Left ventricle myocardium superior (tissue), 1 donor: ENCODE measurements at regions not wholly inside any gene's neighbourhood (a gene's known extent, or its start where the extent isn't known, plus 50 kb on each side); places are given as distances from the start of the nearest gene placed in this dataset.

Experiments
- ATAC-seq: fragments of 200-7000 bp; cut with Tn5 transposase; one replicate; pipeline ENCODE4 v1.9.1; 2020; ENCODE audit warnings: mild to moderate bottlenecking, moderate library complexity
- DNase-seq: peaks from one replicate; pipeline ENCODE4 v3.0.0-alpha.2; 2020
- intact Hi-C: fragments of 100-400 bp; cut with micrococcal nuclease; formaldehyde crosslinking; loops from one replicate; pipeline ENCODE4 v1.11.0; 2022
- donor health status: DM: no; HTN: yes; CAD: no; lungs with severe emphysema.

- intact Hi-C loops: no loop called here
- ATAC-seq (no peak), DNase-seq (no peak)
Measured at GRCh38 chr5:73395256-73395655, 53.3 kb downstream of the FOXD1 start.

GRCh38 chr5:73394610-73395009, 54.0 kb downstream of the FOXD1 start:
- DNase-seq: no peak
- no peak for ATAC-seq
- intact Hi-C loops: no loop called here

GRCh38 chr5:73393611-73394489, 54.7 kb downstream of the FOXD1 start:
- intact Hi-C loops: no loop called here
- no peak for DNase-seq
- no peak for ATAC-seq

- ATAC-seq (no peak), DNase-seq (no peak)
- intact Hi-C loops: no loop called here
Measured at GRCh38 chr5:73392775-73393174, 55.8 kb downstream of the FOXD1 start.

- ATAC-seq: no peak
- intact Hi-C loops: no loop called here
- no peak for DNase-seq
Measured at GRCh38 chr5:73391441-73391881, 57.1 kb downstream of the FOXD1 start.

- ATAC-seq (no peak), DNase-seq (no peak)
- intact Hi-C loops: no loop called here
Measured at GRCh38 chr5:73390972-73391371, 57.6 kb downstream of the FOXD1 start.

GRCh38 chr5:73388740-73389139, 59.8 kb downstream of the FOXD1 start:
- ATAC-seq (no peak), DNase-seq (no peak)
- intact Hi-C loops: no loop called here

- no peak for DNase-seq
- intact Hi-C loops: no loop called here
- ATAC-seq: no peak
Measured at GRCh38 chr5:73388306-73388684, 60.3 kb downstream of the FOXD1 start.

GRCh38 chr5:73387601-73388305, 60.8 kb downstream of the FOXD1 start:
- intact Hi-C loops: no loop called here
- ATAC-seq: no peak
- no peak for DNase-seq

- intact Hi-C loops: no loop called here
- DNase-seq: no peak
Measured at GRCh38 chr5:73387149-73387591, 61.4 kb downstream of the FOXD1 start.

GRCh38 chr5:73384861-73385260, 63.7 kb downstream of the FOXD1 start:
- DNase-seq (no peak), ATAC-seq (no peak)
- intact Hi-C loops: no loop called here

More at GRCh38 chr5:73387149-73387591, 61.4 kb downstream of the FOXD1 start:
- no peak for ATAC-seq

GRCh38 chr5:73382401-73382740, 66.2 kb downstream of the FOXD1 start:
- ATAC-seq: no peak
- no peak for DNase-seq
- intact Hi-C loops: no loop called here

GRCh38 chr5:73381590-73382400, 66.8 kb downstream of the FOXD1 start:
- intact Hi-C loops: no loop called here
- DNase-seq (no peak), ATAC-seq (no peak)

- intact Hi-C loops: no loop called here
- no peak for ATAC-seq
- no peak for DNase-seq
Measured at GRCh38 chr5:73380710-73381589, 67.6 kb downstream of the FOXD1 start.

GRCh38 chr5:73380041-73380440, 68.5 kb downstream of the FOXD1 start:
- DNase-seq (no peak), ATAC-seq (no peak)
- intact Hi-C loops: no loop called here

- intact Hi-C loops: no loop called here
- no peak for ATAC-seq
- DNase-seq: no peak
Measured at GRCh38 chr5:73379435-73379834, 69.1 kb downstream of the FOXD1 start.

- ATAC-seq: no peak
- no peak for DNase-seq
- intact Hi-C loops: no loop called here
Measured at GRCh38 chr5:73378765-73379164, 69.8 kb downstream of the FOXD1 start.

GRCh38 chr5:73378070-73378469, 70.5 kb downstream of the FOXD1 start:
- no peak for ATAC-seq
- intact Hi-C loops: no loop called here
- no peak for DNase-seq

- intact Hi-C loops: no loop called here
- DNase-seq: no peak
- no peak for ATAC-seq
Measured at GRCh38 chr5:73376618-73377170, 71.9 kb downstream of the FOXD1 start.
